H1 (cell line): ENCODE measurements at regions not wholly inside any gene's neighbourhood (a gene's known extent, or its start where the extent isn't known, plus 50 kb on each side); places are given as distances from the start of the nearest gene placed in this dataset.

Experiments used
- CTCF ChIA-PET: fragments of 300-600 bp; sonication (Branson Sonifier 250); formaldehyde crosslinking; loops from one replicate; lab custom pipeline; 2021; ENCODE audit not compliant: partially characterized antibody; lab: Charles Lee
- POLR2A ChIA-PET: fragments of 300-600 bp; sonication (Branson Sonifier 250); formaldehyde crosslinking; loops from one replicate; lab custom pipeline; 2021; ENCODE audit warnings: inconsistent platforms; ENCODE audit not compliant: partially characterized antibody; lab: Charles Lee
- DNase-seq, 2 experiments: peaks; one replicate each; pipeline versions ENCODE4 v3.0.0 to v3.0.0-alpha.2; 2010 to 2022; ENCODE audit warnings: low spot score in 2 of 2, low read depth in 1 of 2, mixed read lengths in 1 of 2
- FAIRE-seq: peaks from 2 replicates; lab custom pipeline; 2011; peaks lifted over from hg19 to GRCh38; lab: Jason Lieb, UNC
- H2AFZ ChIP-seq: 2 replicates; pipeline ENCODE4 v1.8.1; 2012; ENCODE audit warnings: low read length, inconsistent platforms
- H2AK5ac ChIP-seq: 2 replicates; pipeline ENCODE4 v1.6.1; 2013; ENCODE audit warnings: low read depth, low read length
- H2BK120ac ChIP-seq: replicated peaks from 2 replicates; pipeline ENCODE3; 2013; ENCODE audit warnings: low read depth, low read length, inconsistent platforms
- H2BK12ac ChIP-seq: 2 replicates; pipeline ENCODE4 v1.6.1; 2013; ENCODE audit warnings: low read depth, low read length
- H2BK15ac ChIP-seq: 2 replicates; pipeline ENCODE4 v1.6.1; 2013; ENCODE audit warnings: low read length
- H2BK20ac ChIP-seq: 2 replicates; pipeline ENCODE4 v1.6.1; 2013; ENCODE audit warnings: low read length
- H2BK5ac ChIP-seq: 2 replicates; pipeline ENCODE4 v1.6.1; 2013; ENCODE audit warnings: low read depth, low read length
- H3K14ac ChIP-seq: 2 replicates; pipeline ENCODE4 v1.6.1; 2013; ENCODE audit warnings: inconsistent platforms; ENCODE audit not compliant: insufficient read length
- H3K18ac ChIP-seq: 2 replicates; pipeline ENCODE4 v1.6.1; 2013; ENCODE audit warnings: low read length; ENCODE audit errors: extremely low read depth
- H3K23ac ChIP-seq: 2 replicates; pipeline ENCODE4 v1.6.1; 2013; ENCODE audit warnings: inconsistent platforms; ENCODE audit not compliant: insufficient read length
- H3K23me2 ChIP-seq: 2 replicates; pipeline ENCODE4 v1.6.1; 2013; ENCODE audit warnings: low read depth, low read length
- H3K27ac ChIP-seq: 2 replicates; pipeline ENCODE4 v1.6.1; 2011; ENCODE audit warnings: low read depth, low read length, inconsistent platforms
- H3K27me3 ChIP-seq, 4 experiments: replicated peaks in 1 of 4; 1 replicate in 1 of 4; 2 replicates in 3 of 4; pipeline versions ENCODE4 v1.6.1 to v1.8.1; 2011 to 2013; ENCODE audit warnings: low read length in 3 of 4, mild to moderate bottlenecking in 3 of 4, inconsistent platforms in 2 of 4, mixed read lengths in 2 of 4, moderate library complexity in 1 of 4; ENCODE audit not compliant: control insufficient read depth in 3 of 4, insufficient read depth in 3 of 4; ENCODE audit errors: extremely low read depth in 1 of 4
- H3K36me3 ChIP-seq, 4 experiments: 2 replicates each; pipeline versions ENCODE4 v1.6.1 to v1.8.1; 2011 to 2013; ENCODE audit warnings: mild to moderate bottlenecking in 4 of 4, low read length in 3 of 4, moderate library complexity in 2 of 4, control low read depth in 1 of 4, inconsistent platforms in 1 of 4; ENCODE audit not compliant: insufficient read depth in 4 of 4, control insufficient read depth in 2 of 4
- H3K4ac ChIP-seq: replicated peaks from 2 replicates; pipeline ENCODE3; 2013; ENCODE audit warnings: low read length, low read depth, mixed read lengths, inconsistent platforms; ENCODE audit not compliant: insufficient read length
- H3K4me1 ChIP-seq, 4 experiments: replicated peaks in 1 of 4; 1 replicate in 1 of 4; 2 replicates in 3 of 4; pipeline versions ENCODE4 v1.6.1 to v1.8.1; 2011 to 2013; ENCODE audit warnings: low read length in 3 of 4, inconsistent platforms in 2 of 4, mixed read lengths in 1 of 4; ENCODE audit not compliant: insufficient read depth in 4 of 4, control insufficient read depth in 3 of 4
- H3K4me2 ChIP-seq, 2 experiments: 2 replicates each; pipeline versions ENCODE4 v1.6.1 to v1.8.1; 2011 to 2013; ENCODE audit warnings: low read depth in 2 of 2, low read length in 2 of 2, control low read depth in 1 of 2, inconsistent platforms in 1 of 2, mild to moderate bottlenecking in 1 of 2; ENCODE audit not compliant: insufficient read depth in 1 of 2
- H3K4me3 ChIP-seq, 4 experiments: fragments of 200-600, 300-600 bp in 1 of 4; sonication (generic), shearing (Covaris generic), sonication (Bioruptor Twin) in 1 of 4; 2 replicates each; pipeline versions ENCODE4 v1.5.1 to v1.8.1; 2011 to 2016; ENCODE audit warnings: low read length in 4 of 4, low read depth in 3 of 4, control low read depth in 2 of 4, inconsistent platforms in 2 of 4, mild to moderate bottlenecking in 2 of 4, mixed read lengths in 1 of 4, moderate library complexity in 1 of 4; ENCODE audit not compliant: insufficient read depth in 2 of 4; ENCODE audit errors: extremely low read depth in 1 of 4
- H3K56ac ChIP-seq: replicated peaks from 2 replicates; pipeline ENCODE3; 2013; ENCODE audit warnings: low read depth, mild to moderate bottlenecking, mixed read lengths, low read length, inconsistent platforms; ENCODE audit not compliant: insufficient read length
- H3K79me1 ChIP-seq: 2 replicates; pipeline ENCODE4 v1.6.1; 2013; ENCODE audit warnings: low read depth, low read length, control low read depth
- H3K79me2 ChIP-seq, 2 experiments: 2 replicates each; pipeline versions ENCODE4 v1.6.1 to v1.8.1; 2012 to 2013; ENCODE audit warnings: low read length in 2 of 2, mild to moderate bottlenecking in 2 of 2, inconsistent platforms in 1 of 2; ENCODE audit not compliant: insufficient read depth in 2 of 2, control insufficient read depth in 1 of 2
- H3K9ac ChIP-seq, 4 experiments: replicated peaks in 1 of 4; 1 replicate in 1 of 4; 2 replicates in 3 of 4; pipeline versions ENCODE4 v1.6.1 to v1.8.1; 2011 to 2013; ENCODE audit warnings: low read depth in 3 of 4, low read length in 3 of 4, control low read depth in 2 of 4, mild to moderate bottlenecking in 2 of 4, moderate library complexity in 2 of 4, inconsistent platforms in 1 of 4; ENCODE audit errors: extremely low read depth in 1 of 4
- H3K9me3 ChIP-seq, 2 experiments: 2 replicates each; pipeline versions ENCODE4 v1.6.1 to v1.8.1; 2012 to 2013; ENCODE audit warnings: mild to moderate bottlenecking in 2 of 2, moderate library complexity in 2 of 2, control low read depth in 1 of 2, inconsistent platforms in 1 of 2, low read depth in 1 of 2, low read length in 1 of 2, mixed read lengths in 1 of 2; ENCODE audit not compliant: insufficient read depth in 2 of 2
- H4K20me1 ChIP-seq, 2 experiments: replicated peaks in 1 of 2; 2 replicates each; pipeline versions ENCODE3 to v1.8.1; 2011 to 2013; ENCODE audit warnings: inconsistent platforms in 2 of 2, low read length in 2 of 2, mild to moderate bottlenecking in 1 of 2; ENCODE audit not compliant: insufficient read depth in 2 of 2, control insufficient read depth in 1 of 2
- H4K5ac ChIP-seq: 2 replicates; pipeline ENCODE4 v1.6.1; 2013; ENCODE audit warnings: low read length, low read depth, mixed read lengths, inconsistent platforms; ENCODE audit not compliant: insufficient read length
- H4K8ac ChIP-seq: 2 replicates; pipeline ENCODE4 v1.8.0; 2013; ENCODE audit warnings: mild to moderate bottlenecking, moderate library complexity, low read length, inconsistent platforms; ENCODE audit not compliant: insufficient read depth; ENCODE audit errors: extremely low read depth
- H4K91ac ChIP-seq: replicated peaks from 2 replicates; pipeline ENCODE3; 2013; ENCODE audit warnings: low read length, mixed read lengths, inconsistent platforms; ENCODE audit not compliant: insufficient read length
- CHD2 ChIP-seq: IDR thresholded peaks from 2 replicates; pipeline ENCODE4 v1.6.1; 2012; ENCODE audit warnings: low read length, improper control_type of control experiment
- EGR1 ChIP-seq: IDR thresholded peaks from 2 replicates; pipeline ENCODE4 v1.6.1; 2011; ENCODE audit warnings: low read depth, low read length, borderline replicate concordance
- POU5F1 ChIP-seq: IDR thresholded peaks from 2 replicates; pipeline ENCODE4 v1.6.1; 2011; ENCODE audit warnings: low read depth, mild to moderate bottlenecking, low read length, moderate library complexity
- RXRA ChIP-seq: IDR thresholded peaks from 2 replicates; pipeline ENCODE4 v1.6.1; 2011; ENCODE audit warnings: low read depth, mild to moderate bottlenecking, low read length, moderate library complexity; ENCODE audit not compliant: insufficient read depth
- SRF ChIP-seq: IDR thresholded peaks from 2 replicates; pipeline ENCODE4 v1.6.1; 2011; ENCODE audit warnings: mild to moderate bottlenecking, low read depth, low read length, moderate library complexity
- TAF7 ChIP-seq: optimal IDR thresholded peaks from 2 replicates; pipeline ENCODE3; 2011; ENCODE audit warnings: low read depth, mild to moderate bottlenecking, inconsistent platforms, low read length, moderate library complexity, borderline replicate concordance
- TCF12 ChIP-seq: IDR thresholded peaks from 2 replicates; pipeline ENCODE4 v1.6.1; 2011; ENCODE audit warnings: low read depth, mild to moderate bottlenecking, low read length
- WGBS, 2 experiments: shearing (Covaris generic) in 1 of 2; methylation state at CpG; one replicate each; pipeline versions ENCODE4 v1.1.6 to v1.1.7; 2013 to 2015; ENCODE audit warnings: low lambda C conversion rate in 2 of 2, mixed read lengths in 2 of 2, inconsistent platforms in 1 of 2, low coverage in 1 of 2, missing lambda C conversion rate in 1 of 2; ENCODE audit not compliant: insufficient replicate concordance in 2 of 2, insufficient coverage in 1 of 2, insufficient read length in 1 of 2; ENCODE audit errors: extremely low coverage in 1 of 2, missing lambda C conversion rate in 1 of 2; 5-methylcytosine and 5-hydroxymethylcytosine counted together

DNA sequence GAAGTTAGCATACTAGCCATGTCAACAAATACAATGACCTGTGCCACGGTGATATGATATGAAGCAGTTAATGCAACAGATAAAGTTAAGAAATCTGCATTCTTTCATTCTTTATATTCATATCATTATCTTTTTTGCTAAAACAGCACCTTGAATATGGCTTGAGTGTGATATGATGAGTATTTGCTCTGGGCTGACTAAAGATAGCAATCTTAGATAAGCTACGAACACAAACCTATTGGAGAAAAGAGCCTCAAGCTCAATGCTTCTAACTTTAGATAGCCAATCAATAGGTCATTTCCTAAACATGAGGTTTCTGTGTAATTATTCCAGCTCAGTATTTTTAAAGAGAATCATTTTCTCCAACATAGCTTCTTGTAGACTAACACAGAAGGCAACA is 61.7 kb downstream of the NR2F1 start:
- H2AK5ac ChIP-seq = no peak overlapping the region
- no peaks in the 10 kb centered on the region for H4K20me1 ChIP-seq
- no peaks in the 10 kb centered on the region for H3K27me3 ChIP-seq
- H4K5ac ChIP-seq = no peak overlapping the region
- H3K9me3 ChIP-seq = no peaks in the 10 kb centered on the region
- no peak overlapping the region for H2BK5ac ChIP-seq
- H3K27ac ChIP-seq = no peak overlapping the region
- no peak overlapping the region for H2AFZ ChIP-seq
- DNase-seq (no peak), FAIRE-seq (no peak)
- no peak overlapping the region for H3K23ac ChIP-seq
- no peaks in the 10 kb centered on the region for H3K79me2 ChIP-seq
- H2BK120ac ChIP-seq = no peak overlapping the region
- no peaks in the 10 kb centered on the region for H3K4me1 ChIP-seq
- H4K91ac ChIP-seq = no peak overlapping the region
- TF ChIP-seq TAF7 (no peak), TCF12 (no peak), SRF (no peak), CHD2 (no peak), EGR1 (no peak), RXRA (no peak), POU5F1 (no peak)
- H2BK12ac ChIP-seq = no peak overlapping the region
- H3K4me2 ChIP-seq = no peak overlapping the region
- H3K79me1 ChIP-seq = no peaks in the 10 kb centered on the region
- H2BK20ac ChIP-seq = no peak overlapping the region
- H3K36me3 ChIP-seq = no peaks in the 10 kb centered on the region
- WGBS, 2 experiments = 87% methylated on average over 2 of the region's 2 CpGs; no CpG with 5 or more reads in 1 of the 2 experiments
- no peak overlapping the region for H4K8ac ChIP-seq
- no peak overlapping the region for H3K14ac ChIP-seq
- H3K23me2 ChIP-seq = no peaks in the 10 kb centered on the region
- ChIA-PET POLR2A (interaction anchor here (0.8 kb wide), 1 partner anchor 33 kb away, joined by 3 read pairs; no protein-coding TSS in a partner anchor), CTCF (interaction anchor here (0.8 kb wide), 1 partner anchor 23 kb away, joined by 3 read pairs; no protein-coding TSS in a partner anchor)
- no peak overlapping the region for H3K4ac ChIP-seq
- H2BK15ac ChIP-seq = no peak overlapping the region
- no peak overlapping the region for H3K9ac ChIP-seq
- H3K4me3 ChIP-seq = no peak overlapping the region
- no peak overlapping the region for H3K56ac ChIP-seq
- no peak overlapping the region for H3K18ac ChIP-seq
